ENCODE measurements at regions not wholly inside any gene's neighbourhood (a gene's known extent, or its start where the extent isn't known, plus 50 kb on each side); places are given as distances from the start of the nearest gene placed in this dataset.

DNA sequence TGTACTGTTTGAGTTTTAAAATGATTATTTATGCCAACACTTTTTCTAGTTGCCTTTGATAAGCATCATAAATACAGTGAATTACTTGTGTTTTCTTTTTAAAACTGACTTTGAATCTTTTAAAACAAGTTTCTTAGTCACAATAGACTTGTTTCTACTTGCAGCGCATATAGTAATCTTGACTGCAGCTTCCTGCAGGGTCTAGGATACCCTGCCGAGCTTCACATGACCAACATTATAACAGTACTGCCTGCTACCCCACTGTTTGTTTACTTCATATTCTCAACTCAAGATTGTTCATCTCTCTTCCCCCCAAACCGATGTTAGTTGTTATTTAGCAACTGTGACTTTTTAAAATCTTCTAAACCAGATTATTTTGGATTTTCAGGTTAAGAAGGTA lies 751.3 kb upstream of the NEGR1 start:
- Histone ChIP-seq H3K9me2 (ENCODE audit: low read depth, low read length) (no peaks in the 10 kb centered on the region), H3K27ac (ENCODE audit: low read depth, low read length, poor library complexity, severe bottlenecking) (no peak overlapping the region), H3K36me3 (ENCODE audit: insufficient read depth, low read length) (no peaks in the 10 kb centered on the region), H3K4me1 (ENCODE audit: insufficient read depth, low read length, severe bottlenecking) (no peaks in the 10 kb centered on the region), H3K9me3 (ENCODE audit: low read length) (no peaks in the 10 kb centered on the region), H4K20me1 (ENCODE audit: insufficient read depth, low read length) (no peaks in the 10 kb centered on the region), H3K9ac (ENCODE audit: low read length) (no peak overlapping the region), H3F3A (ENCODE audit: insufficient read depth, low read length) (no peaks in the 10 kb centered on the region), H3K4me2 (ENCODE audit: low read length) (no peak overlapping the region), H3K79me2 (ENCODE audit: insufficient read depth, low read length) (no peaks in the 10 kb centered on the region), H2AFZ (ENCODE audit: low read length) (no peak overlapping the region), H3K4me3 (ENCODE audit: low read depth, low read length, poor library complexity, severe bottlenecking) (no peak overlapping the region), H3K27me3 (ENCODE audit: insufficient read depth, low read length) (no peaks in the 10 kb centered on the region)
- TF ChIP-seq EZH2 (IDR thresholded peaks at IDR 0.05; ENCODE audit: borderline replicate concordance, low read length), result no peak
- TF ChIP-seq, protein P1, sequence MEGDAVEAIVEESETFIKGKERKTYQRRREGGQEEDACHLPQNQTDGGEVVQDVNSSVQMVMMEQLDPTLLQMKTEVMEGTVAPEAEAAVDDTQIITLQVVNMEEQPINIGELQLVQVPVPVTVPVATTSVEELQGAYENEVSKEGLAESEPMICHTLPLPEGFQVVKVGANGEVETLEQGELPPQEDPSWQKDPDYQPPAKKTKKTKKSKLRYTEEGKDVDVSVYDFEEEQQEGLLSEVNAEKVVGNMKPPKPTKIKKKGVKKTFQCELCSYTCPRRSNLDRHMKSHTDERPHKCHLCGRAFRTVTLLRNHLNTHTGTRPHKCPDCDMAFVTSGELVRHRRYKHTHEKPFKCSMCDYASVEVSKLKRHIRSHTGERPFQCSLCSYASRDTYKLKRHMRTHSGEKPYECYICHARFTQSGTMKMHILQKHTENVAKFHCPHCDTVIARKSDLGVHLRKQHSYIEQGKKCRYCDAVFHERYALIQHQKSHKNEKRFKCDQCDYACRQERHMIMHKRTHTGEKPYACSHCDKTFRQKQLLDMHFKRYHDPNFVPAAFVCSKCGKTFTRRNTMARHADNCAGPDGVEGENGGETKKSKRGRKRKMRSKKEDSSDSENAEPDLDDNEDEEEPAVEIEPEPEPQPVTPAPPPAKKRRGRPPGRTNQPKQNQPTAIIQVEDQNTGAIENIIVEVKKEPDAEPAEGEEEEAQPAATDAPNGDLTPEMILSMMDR (IDR thresholded peaks at IDR 0.05; ENCODE audit: low read length), result no peak

DNA sequence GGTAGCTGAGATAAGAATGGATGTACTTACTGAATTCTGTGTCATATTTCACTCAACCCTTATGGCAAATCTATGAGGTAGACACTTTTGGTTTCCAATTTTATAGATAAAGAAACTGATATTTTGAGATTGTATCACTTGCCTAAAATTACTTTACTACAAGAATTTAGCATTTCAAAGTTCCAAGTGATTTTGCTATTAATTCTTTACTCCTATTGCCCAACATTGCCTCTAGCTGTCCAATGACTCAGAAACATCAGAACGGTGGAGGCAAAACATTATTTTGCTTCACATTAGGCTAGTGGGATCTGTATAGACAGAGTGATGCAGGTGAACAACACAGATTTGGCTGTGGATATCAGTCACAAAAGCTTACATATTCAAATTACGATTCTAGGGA lies 747.2 kb upstream of the NEGR1 start:
- Histone ChIP-seq H3K79me2 (ENCODE audit: insufficient read depth, low read length) (no peaks in the 10 kb centered on the region), H3K27ac (ENCODE audit: low read depth, low read length, poor library complexity, severe bottlenecking) (no peak overlapping the region), H3K27me3 (ENCODE audit: insufficient read depth, low read length) (no peaks in the 10 kb centered on the region), H4K20me1 (ENCODE audit: insufficient read depth, low read length) (no peaks in the 10 kb centered on the region), H3K9me3 (ENCODE audit: low read length) (no peaks in the 10 kb centered on the region), H2AFZ (ENCODE audit: low read length) (no peak overlapping the region), H3K4me3 (ENCODE audit: low read depth, low read length, poor library complexity, severe bottlenecking) (no peak overlapping the region), H3K9ac (ENCODE audit: low read length) (no peak overlapping the region), H3K36me3 (ENCODE audit: insufficient read depth, low read length) (no peaks in the 10 kb centered on the region), H3K4me1 (ENCODE audit: insufficient read depth, low read length, severe bottlenecking) (no peaks in the 10 kb centered on the region), H3K9me2 (ENCODE audit: low read depth, low read length) (no peaks in the 10 kb centered on the region), H3K4me2 (ENCODE audit: low read length) (no peak overlapping the region), H3F3A (ENCODE audit: insufficient read depth, low read length) (no peaks in the 10 kb centered on the region)
- TF ChIP-seq, protein P1 (IDR thresholded peaks at IDR 0.05; ENCODE audit: low read length), result no peak
- TF ChIP-seq EZH2 (IDR thresholded peaks at IDR 0.05; ENCODE audit: borderline replicate concordance, low read length), result no peak

DNA sequence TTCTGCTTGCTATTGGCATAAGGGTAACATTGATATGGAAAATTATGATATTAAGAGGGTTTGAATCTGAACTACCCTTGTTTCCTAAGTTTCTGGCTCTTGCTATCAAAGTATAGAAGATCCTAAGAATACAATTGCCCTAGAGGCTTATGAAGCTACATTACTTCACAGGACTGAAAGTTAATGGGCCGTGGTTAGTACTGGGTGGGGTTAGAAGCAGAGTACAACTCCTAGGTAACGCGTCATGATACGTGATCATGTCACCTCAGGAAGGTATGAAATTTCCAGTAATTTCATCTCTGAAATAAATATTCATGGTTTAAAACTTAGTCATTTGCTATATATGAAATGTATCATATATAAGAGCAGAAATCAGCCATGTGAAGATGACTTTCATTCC lies 743.8 kb upstream of the NEGR1 start:
- TF ChIP-seq, protein P1 (IDR thresholded peaks at IDR 0.05; ENCODE audit: low read length), result no peak
- TF ChIP-seq EZH2 (IDR thresholded peaks at IDR 0.05; ENCODE audit: borderline replicate concordance, low read length), result no peak
- H3K9me2 ChIP-seq (ENCODE audit: low read depth, low read length), result no peaks in the 10 kb centered on the region
- no peaks in the 10 kb centered on the region for H3K9me3 ChIP-seq (ENCODE audit: low read length)
- H3K4me1 ChIP-seq (ENCODE audit: insufficient read depth, low read length, severe bottlenecking), result no peaks in the 10 kb centered on the region
- H3K9ac ChIP-seq (ENCODE audit: low read length), result no peak overlapping the region
- H3K79me2 ChIP-seq (ENCODE audit: insufficient read depth, low read length), result no peaks in the 10 kb centered on the region
- H3F3A ChIP-seq (ENCODE audit: insufficient read depth, low read length), result no peaks in the 10 kb centered on the region
- no peak overlapping the region for H3K27ac ChIP-seq (ENCODE audit: low read depth, low read length, poor library complexity, severe bottlenecking)
- H3K4me2 ChIP-seq (ENCODE audit: low read length), result no peak overlapping the region
- H2AFZ ChIP-seq (ENCODE audit: low read length), result no peak overlapping the region
- H3K27me3 ChIP-seq (ENCODE audit: insufficient read depth, low read length), result no peaks in the 10 kb centered on the region
- no peaks in the 10 kb centered on the region for H4K20me1 ChIP-seq (ENCODE audit: insufficient read depth, low read length)
- H3K36me3 ChIP-seq (ENCODE audit: insufficient read depth, low read length), result no peaks in the 10 kb centered on the region
- no peak overlapping the region for H3K4me3 ChIP-seq (ENCODE audit: low read depth, low read length, poor library complexity, severe bottlenecking)

Measured in OCI-LY1 (cell line).